HG03060 (cell line): ENCODE measurements at regions not wholly inside any gene's neighbourhood (a gene's known extent, or its start where the extent isn't known, plus 50 kb on each side); places are given as distances from the start of the nearest gene placed in this dataset.
A peak's percentile ranks its signal among the peaks of the same experiment; 100 is the strongest.

Experiments
- ATAC-seq: cut with Tn5 transposase; IDR thresholded peaks from one replicate; pipeline ENCODE4 v1.9.1; 2021; ENCODE audit warnings: low read depth, moderate number of reproducible peaks; ENCODE audit not compliant: unreplicated experiment

DNA sequence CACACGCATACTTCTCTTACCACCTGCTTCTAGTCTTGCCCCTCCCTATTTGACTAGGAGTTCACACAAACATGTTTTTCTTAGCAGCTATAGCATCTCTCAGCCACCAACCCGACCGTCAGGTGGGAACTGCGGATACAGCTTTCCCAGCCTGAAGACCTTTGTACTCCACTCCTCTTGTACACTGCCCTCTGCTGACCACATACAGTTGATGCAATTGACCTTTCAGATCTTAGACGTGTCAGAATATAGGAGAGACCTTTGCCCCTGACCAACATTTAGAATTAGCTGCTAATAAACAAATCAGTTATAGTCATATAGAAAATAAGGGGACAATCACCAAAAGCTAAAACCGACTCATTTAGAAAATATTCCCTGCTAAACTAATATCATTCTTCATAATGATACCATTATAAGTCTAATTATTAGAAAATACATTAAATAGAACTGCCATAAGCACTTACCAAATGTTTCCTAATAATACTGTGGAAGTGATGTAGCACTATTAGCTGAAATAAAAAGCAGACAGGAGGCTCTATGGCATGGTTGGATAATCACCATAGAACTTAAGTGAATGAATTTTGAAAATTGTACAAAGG lies 208.4 kb downstream of the RAD51AP2 start:
- ATAC-seq = peak; percentile 77

DNA sequence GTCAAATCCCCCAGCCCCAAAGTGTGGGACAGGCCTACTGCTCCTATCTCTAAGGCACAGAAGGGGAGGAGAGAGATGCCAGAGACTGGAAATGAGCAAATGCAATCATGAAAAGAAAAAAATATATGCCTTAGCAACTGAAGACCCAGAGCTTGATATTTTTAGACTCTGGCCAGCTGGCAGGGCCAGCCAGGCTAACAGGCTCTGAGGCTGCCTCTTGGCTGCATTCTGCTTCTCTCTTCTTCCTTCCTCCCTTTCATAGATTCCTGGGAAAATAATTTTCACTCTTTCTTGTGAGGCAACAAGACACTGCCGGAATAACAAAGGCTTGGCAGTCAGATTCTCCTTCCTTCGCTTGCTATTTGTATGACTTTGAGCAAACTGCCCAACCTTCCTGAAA lies 209.1 kb downstream of the RAD51AP2 start:
- ATAC-seq = no peak

DNA sequence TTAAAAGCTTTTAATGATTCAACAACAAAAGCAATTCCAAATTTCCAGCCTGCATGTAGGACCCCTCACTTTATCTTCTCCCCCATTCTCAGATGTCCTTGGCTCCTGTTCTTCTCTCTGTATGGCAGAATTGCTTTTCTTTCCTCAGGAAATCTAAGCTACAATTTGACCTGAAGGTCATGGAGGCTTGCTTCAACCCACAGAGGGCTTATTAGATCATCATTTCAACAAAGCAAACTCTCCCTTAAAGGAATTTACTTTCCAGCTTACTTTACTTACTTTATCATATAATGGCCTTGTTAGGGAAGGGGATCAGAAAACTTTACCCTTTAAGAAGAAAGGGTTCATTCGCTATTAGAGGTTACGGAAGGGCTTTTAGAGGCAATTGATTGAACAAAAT lies 211.5 kb downstream of the RAD51AP2 start:
- ATAC-seq = no peak

DNA sequence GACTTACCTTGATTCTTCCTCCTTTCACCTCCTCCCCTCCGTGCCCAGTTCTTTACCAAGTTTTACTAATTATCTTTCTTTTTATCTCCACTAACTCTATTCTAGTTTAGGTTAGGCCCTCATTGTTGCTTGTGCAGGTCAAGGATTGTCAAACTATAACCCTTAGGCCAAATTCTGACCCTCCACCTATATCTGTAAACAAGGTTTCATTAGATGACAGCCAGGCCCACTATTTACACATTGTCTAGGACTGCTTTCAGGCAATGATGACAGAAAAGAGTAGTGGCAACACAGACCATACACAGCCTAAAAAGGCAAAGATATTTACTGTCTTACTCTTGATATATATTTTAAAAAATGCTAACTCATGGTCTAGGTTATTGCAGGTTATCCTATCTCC lies 212.0 kb downstream of the RAD51AP2 start:
- ATAC-seq = no peak

DNA sequence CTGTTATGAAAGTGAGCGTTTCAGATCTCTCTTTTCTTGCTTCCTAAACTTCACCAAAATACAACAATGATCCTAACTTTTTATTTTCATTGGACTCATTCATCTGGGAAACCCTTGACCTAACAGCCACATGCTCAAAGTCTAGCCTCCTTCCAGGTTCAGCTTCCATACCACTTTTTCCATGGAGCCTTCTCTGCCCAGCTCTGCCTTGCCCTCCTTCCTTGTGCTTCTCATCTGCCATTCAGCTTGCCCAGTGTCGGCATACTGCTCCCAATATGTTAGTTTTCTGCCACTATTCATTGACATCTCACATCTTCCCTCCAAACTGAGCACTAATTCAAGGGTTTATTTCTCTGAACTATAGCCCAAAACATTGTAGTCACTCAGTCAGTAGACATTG lies 214.7 kb downstream of the RAD51AP2 start:
- ATAC-seq = no peak

DNA sequence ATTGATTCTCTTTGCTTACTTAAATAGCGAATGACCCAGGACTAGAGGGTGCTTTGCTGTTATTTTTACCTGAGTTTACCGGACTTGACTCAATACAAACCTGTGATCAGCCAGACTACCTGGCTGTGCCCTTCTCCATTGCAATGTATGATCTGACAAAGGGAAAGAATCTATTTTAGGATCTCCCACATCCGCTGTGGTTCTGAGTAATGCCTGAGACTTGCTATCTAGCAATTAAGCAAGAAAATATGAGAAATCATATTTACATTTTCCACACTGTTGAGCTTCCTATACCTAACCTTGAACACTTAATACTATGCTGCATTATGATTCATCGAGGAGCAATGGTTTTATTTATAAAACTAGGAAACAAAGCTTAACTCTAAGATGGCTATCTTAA lies 215.2 kb downstream of the RAD51AP2 start:
- no peak for ATAC-seq

DNA sequence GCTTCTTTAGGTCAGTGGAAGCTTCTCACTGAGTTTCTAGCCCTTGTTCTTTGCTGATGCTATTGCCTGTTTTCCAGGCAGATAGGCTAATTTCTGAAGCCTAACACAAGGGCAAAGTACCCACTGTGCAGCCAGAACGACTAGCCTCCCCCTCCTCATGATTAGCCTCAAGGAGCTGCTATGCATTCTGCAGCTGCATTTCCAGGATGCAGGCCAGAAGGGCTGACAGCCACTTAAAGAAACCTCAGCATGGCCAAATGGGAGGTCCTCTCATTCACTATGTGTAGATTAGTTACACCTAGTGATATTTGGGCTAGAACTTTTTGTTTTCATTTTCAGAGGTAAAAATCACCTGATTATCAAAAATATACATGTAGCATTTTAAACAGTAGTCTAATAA lies 216.0 kb downstream of the RAD51AP2 start:
- ATAC-seq = no peak

DNA sequence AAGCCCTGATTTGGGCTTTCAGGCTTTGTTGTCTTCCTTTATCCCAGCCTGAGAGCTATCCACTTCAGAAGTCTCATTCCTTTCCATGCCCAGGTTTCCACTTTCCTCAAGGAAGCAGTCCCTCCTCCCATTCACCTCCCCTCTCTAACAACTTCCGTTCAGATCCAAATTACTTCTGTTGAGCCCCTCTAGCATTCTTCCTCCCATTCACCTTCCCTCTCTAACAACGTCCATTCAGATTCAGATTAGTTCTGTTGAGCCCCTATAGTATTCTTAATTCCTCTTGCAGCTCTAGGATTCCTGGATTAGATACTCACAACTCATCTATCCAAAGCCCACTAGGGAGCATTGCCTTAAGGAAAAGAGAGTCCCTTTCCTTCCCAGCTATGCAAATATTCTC lies 216.8 kb downstream of the RAD51AP2 start:
- ATAC-seq = no peak

DNA sequence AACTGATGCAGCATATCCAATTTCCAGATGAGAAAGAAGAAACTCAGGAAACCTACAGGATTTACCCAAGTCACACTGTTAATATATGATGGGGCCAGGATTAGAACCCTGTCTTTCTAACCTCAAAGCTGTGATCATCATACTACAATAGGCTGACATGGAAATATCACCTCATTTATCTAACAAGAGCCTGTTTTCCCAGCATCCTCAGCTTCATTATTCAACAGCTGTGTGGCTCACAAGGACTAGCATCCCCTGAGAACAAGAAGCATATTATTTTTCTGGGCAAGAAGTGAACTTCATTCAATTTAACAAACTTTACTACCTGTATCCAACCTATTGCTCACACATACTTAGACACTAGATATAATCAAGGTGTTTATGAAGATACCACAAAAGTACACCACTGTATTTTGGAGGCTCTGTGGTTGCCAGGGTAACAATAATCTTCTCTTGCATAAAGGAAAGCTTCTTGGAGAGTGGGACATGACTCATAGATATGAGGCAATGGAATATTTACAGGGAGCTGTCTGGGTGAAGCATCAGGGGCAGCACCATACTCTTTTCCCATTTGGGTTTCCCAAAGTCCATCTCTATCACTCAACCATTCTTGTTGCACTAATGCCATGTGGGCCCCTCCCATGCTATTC lies 218.2 kb downstream of the RAD51AP2 start:
- no peak for ATAC-seq

DNA sequence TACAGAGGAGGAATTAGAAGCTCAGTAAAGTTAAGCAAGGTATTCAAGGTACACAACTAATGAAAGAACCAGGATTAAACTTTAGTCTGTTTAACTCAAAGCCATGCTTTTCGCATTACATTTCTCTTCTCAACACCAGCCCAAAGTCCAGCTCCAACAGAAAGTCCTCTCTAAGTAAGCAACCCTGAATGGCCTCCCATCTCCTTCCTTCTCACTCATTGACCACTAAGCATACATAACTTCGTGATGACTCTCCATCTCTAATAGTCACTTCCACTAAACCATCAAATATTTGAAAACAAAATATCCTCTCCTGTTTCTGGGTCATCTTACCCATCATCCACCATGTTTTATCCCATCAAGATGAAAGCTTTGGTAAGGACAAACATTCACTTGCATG lies 219.8 kb downstream of the RAD51AP2 start:
- ATAC-seq = no peak

DNA sequence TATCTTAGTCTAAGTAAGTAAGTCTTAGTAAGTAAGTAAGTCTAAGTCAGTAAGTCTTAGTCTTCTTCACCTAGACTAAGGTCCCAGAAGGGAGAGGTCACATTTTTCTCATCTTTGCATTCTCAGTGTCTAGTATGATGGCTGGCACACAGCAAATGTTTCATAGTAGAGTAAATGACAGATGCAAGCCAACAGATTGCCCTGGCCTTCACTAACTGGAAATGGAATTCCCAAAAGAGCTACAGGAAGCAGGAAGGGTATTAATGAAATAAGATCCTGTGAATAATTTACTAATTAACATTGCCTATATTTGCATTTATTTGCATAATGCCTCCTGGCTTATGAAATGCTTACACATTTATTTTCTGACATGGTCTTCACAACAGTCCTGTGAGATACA lies 221.6 kb downstream of the RAD51AP2 start:
- ATAC-seq = no peak

DNA sequence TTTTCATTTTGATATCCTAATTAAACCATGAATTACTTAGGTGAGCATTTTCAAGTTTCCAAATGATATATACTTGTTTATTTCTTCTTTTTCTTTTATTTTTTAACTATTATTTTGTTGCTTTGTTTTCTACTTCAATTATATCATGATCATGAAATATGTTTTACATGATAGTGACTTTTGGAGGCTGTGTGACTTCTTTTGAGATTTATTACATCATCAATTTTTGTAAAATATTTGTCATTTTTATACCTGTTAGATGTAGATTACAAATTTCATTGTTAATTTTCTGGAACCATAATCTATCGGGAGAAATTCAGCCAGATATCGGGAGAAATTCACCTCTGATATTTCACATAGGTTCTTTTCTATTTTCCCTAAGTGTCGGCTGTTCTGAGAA lies 228.6 kb downstream of the RAD51AP2 start:
- ATAC-seq = no peak

DNA sequence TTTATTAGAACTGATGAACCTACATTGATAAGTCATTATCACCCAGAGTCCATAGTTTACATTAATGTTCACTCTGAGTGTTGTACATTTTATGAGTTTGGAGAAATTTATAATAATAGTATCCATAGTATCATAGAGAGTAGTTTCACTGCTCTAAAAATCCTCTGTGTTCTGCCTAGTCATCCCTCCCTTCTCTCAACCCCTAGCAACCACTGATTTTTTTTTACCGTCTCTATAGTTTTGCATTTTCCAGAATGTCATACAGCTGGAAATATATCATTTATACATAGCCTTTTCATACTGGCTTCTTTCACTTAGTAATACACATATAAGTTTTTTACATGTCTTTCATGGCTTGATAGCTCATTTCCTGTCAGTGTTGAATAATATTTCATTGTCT lies 231.1 kb downstream of the RAD51AP2 start:
- ATAC-seq = no peak

DNA sequence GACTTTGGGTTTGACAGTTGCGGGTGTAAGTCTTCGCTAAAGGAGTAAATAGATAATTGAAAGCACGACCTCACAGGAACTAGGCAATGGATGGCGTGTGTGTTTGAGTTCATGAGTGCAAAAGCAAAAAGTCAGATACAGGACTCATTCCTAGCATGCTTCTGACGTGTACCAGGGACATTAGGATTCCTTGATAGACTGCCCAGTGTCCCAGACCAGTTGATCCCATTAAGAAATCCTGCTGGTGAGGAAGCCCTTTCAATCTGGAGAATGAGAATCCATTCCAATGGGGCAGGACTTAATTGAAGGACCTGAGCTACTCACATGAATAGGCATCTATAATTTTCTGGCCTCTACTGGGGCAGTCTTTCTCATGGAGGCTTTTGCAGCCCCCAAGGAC lies 235.4 kb downstream of the RAD51AP2 start:
- no peak for ATAC-seq

DNA sequence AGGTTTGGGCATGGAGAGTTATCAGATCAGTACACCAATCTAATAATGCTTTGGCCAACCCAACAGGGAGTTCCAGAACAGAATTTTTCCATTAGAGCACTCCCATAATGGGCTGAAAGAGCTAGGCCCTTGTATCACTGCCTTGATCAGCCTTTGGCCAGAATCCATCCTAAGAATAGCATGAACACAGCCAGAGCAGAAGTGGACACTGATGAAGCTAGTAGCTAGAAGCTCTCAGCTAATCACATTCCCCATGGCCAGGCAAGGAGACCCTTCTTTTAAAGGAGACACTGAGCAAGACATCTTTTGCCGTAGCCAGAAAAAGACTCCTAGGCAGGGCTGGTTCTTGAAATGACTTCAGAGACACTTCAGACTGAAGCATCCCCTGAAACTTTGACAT lies 236.0 kb downstream of the RAD51AP2 start:
- ATAC-seq = no peak

DNA sequence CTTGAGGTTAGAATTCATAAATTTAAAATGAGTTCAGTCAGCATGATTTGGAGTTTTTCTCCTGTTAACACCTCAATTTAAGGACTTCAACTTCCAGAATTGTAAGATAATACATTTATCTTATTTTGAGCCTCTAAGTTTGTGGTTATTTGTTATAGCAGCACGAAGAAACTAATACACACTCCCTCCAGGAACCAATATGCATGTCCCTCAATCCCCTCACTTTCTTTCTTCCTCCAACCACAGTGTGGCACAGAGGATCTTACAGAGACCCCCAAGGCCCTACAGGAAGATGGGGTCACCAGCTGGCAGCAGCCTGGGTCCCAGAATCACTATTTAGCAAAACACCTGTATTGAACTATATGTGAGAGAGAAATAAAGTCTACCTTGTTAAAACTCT lies 242.0 kb downstream of the RAD51AP2 start:
- ATAC-seq = no peak

DNA sequence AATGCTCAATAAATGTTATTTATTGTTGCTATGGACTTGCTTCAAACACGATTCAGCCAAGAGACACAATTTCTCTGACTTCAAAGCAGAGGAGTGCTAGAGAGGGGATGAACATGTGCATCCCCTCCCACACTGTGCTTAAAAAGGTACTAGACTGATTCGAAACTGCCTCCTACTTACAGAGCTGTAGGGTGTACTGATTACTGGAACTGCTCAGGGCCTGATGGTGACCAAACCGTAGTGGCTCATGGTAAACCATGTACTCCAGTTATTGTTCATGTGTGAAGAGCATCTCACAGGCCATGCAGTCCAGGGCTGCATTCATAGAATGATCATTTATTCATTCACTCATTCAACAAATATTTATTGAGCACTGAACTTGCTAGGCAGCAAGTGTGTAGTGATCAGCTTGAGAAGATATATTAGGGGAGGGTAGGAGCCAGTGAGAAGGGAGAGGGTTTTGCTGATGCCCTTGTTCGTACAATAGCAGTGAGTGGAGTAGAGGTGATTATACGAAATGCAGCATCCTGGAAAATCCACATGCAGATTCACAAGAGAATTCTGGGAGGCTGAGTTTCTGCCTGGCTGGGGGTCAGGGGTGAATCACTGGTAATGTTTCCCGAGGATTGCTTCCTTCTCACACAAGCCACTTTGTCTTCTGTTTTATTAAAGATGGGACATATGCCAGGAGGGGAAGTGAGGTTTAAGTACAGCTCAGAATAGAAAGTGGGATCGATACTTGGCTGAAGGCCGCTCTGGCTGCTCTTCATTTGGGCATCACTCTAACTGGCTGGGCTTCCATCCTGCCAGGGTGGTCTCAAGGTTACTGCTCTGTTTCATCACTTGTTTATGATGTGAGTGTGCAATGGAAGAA lies 245.4 kb downstream of the RAD51AP2 start:
- ATAC-seq = no peak

DNA sequence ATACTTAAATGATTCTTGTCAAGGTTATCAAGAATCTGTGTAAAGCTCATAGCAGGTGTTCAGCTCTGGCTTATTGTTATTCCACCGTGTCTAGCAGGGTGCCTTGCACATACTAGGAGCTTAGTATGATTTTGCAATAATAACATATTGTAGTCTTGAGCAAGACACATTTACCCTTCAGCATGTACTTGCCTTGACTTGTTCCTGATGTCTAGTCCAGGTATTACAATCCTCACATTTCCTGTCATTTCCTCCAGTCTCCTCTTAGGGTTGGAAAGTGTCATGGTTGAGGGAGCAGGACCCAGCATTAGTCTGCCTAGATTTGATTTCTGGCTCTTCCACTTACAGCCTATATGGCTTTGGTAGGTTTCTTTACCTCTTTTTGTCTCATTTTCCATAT lies 246.1 kb downstream of the RAD51AP2 start:
- ATAC-seq = no peak

DNA sequence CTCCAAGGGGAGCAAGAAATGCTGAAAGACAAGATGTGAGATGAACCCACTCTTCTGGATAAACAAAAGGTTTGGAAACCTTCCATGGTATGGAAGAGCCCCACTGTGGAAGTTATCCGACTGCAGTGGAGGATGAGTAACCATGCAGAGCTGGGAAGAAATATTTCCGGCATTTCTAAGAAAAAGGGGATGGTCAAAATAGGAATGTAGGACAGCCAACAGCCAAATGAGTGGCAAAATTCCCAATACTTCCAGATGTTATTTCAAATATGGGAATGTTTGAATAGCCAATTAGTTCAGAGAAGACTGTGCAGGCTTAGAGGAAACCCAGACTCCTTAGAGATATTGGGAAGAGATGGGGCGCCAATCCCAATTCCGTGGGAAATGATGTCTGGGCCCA lies 246.8 kb downstream of the RAD51AP2 start:
- ATAC-seq = no peak

DNA sequence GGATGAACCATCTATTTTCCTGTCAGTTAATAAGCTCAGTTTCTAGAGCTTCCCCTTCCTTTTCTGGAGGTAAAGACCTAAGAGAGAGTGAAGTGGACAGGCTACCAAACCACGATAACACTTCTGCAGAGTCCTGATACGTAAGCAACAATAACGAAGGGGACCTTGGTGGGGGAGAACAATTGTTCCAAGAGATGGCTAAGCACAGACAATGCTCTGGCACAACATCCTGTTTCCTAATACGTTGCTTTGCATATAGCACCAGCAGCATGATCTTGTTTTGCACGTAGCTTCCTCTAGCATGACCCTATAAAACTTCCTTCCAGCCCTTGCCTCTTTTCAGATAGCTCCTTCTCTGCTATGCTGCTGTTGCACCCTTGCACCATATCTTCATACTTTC lies 247.3 kb downstream of the RAD51AP2 start:
- no peak for ATAC-seq

DNA sequence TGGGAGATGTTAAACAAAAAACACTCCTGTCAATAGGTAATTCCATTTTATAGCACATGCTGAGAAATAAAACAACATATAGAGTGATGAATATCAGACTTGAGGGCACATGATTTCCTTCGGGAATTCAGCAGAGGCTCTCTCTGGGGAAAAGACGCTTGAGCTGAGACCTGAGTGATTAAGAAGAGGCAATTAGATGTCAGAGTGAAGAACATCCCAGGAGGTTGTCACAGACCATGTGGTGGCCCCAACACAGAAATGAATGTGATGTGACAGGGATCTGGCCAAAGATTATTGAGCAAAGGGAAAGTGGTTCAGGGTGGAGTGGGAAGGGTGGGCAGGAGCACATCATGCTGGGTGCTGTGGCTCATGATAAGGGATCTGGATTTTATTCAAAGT lies 254.7 kb downstream of the RAD51AP2 start:
- ATAC-seq = no peak
